Ishikawa (cell line): ENCODE measurements at regions not wholly inside any gene's neighbourhood (a gene's known extent, or its start where the extent isn't known, plus 50 kb on each side); places are given as distances from the start of the nearest gene placed in this dataset.

Source experiments
- CEBPB ChIP-seq: IDR thresholded peaks from 2 replicates; pipeline ENCODE4 v1.6.1; 2012
- EP300 ChIP-seq: IDR thresholded peaks from 2 replicates; pipeline ENCODE4 v1.6.1; 2012; ENCODE audit warnings: borderline replicate concordance
- FOXM1 ChIP-seq: IDR thresholded peaks from 2 replicates; pipeline ENCODE4 v1.6.1; 2012; ENCODE audit warnings: low read depth, borderline replicate concordance
- NFIC ChIP-seq: IDR thresholded peaks from 2 replicates; pipeline ENCODE4 v1.6.1; 2012
- RAD21 ChIP-seq: IDR thresholded peaks from 2 replicates; pipeline ENCODE4 v1.6.1; 2012; ENCODE audit warnings: low read depth
- TAF1 ChIP-seq: IDR thresholded peaks from 2 replicates; pipeline ENCODE4 v1.6.1; 2012; ENCODE audit warnings: low read depth, mild to moderate bottlenecking
- TCF12 ChIP-seq: IDR thresholded peaks from 2 replicates; pipeline ENCODE4 v1.6.1; 2012; ENCODE audit warnings: low read depth
- YY1 ChIP-seq: IDR thresholded peaks from 2 replicates; pipeline ENCODE4 v1.6.1; 2012; ENCODE audit warnings: low read depth
- TF ChIP-seq, protein P1 (sequence below): IDR thresholded peaks from 2 replicates; pipeline ENCODE4 v1.6.1; 2012

- TF ChIP-seq FOXM1 (no peak), TAF1 (no peak), TCF12 (no peak), YY1 (no peak), EP300 (no peak), NFIC (no peak), CEBPB (no peak), RAD21 (no peak)
- TF ChIP-seq, protein P1, sequence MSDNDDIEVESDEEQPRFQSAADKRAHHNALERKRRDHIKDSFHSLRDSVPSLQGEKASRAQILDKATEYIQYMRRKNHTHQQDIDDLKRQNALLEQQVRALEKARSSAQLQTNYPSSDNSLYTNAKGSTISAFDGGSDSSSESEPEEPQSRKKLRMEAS, result no peak
Measured at GRCh38 chr15:38758043-38758442, 193.4 kb upstream of the RASGRP1 start.
